GM03348 (cell line): ENCODE measurements at regions not wholly inside any gene's neighbourhood (a gene's known extent, or its start where the extent isn't known, plus 50 kb on each side); places are given as distances from the start of the nearest gene placed in this dataset.

Source experiments
- DNase-seq: peaks from one replicate; pipeline ENCODE4 v3.0.0; 2012; ENCODE audit warnings: low spot score

DNA sequence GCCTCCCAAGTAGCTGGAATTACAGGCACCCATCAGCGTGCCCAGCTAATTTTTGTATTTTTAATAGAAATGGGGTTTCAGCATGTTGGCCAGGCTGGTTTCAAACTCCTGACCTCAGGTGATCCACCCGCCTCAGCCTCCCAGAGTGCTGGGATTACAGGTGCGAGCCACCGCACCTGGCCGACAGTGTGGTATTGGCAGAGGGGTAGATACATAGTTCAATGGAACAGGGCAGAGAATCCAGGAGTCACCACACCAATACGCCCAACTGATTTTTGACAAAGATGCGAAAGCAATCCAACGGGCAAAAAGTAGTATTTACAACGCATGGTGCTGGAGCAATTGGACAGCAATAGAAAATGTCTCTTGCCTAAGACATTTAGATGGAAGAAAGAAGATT is 164.0 kb upstream of the PPP1R26 start:
- no peak for DNase-seq

- DNase-seq = no peak
These were observed 159.3 kb upstream of the PPP1R26 start for GRCh38 chr9:135320331-135320730.

- no peak for DNase-seq
These were observed 158.6 kb upstream of the PPP1R26 start for GRCh38 chr9:135320943-135321342.

DNA sequence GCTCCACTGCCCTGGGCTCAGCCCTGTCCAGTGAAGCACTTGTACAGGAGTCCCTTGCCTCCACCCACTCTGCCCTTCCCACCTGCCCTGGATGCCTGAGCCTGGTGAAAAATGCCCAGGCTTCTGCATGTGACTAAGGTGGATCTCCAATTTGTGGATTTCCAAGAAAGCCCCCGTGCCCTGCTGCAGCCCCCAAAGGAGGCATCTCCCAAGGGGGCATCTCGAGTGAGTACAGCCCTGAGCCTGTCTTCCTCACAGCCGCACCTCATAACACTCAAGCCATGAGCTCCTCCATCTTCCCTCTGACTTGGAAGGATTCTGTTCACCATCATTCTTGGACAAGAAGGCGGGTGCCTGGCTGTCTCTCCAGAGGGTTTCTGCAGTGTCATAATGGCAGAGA is 158.0 kb upstream of the PPP1R26 start:
- DNase-seq = no peak

GRCh38 chr9:135324329-135324728 is 155.3 kb upstream of the PPP1R26 start:
- no peak for DNase-seq

- DNase-seq = no peak
These were observed 153.4 kb upstream of the PPP1R26 start for GRCh38 chr9:135326141-135326540.

DNA sequence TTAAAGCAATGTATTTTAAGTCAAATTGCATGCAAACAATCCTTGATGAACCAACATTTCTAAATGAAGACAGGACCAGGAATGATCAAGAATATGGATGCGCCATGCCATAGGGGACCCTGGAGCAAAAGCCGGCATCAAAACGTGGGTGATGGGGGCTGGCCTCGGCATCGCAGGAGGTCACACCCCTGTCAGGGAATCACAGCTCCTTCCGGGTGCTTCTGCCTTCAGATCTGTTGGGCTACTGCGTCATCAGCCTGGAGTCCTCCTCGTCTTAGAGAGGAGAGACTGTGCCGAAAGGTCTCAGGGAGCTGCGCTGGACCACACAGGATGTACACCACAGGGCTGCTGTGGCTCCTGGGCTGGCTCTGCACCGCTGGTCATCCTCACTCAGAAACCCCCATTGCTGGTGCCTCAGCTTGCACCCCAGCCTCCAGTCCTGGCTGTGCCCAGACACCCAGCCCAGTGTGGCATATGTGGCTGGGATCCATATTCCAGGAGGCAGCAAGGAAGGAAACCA is 152.9 kb upstream of the PPP1R26 start:
- no peak for DNase-seq

GRCh38 chr9:135328485-135329417 is 150.8 kb upstream of the PPP1R26 start:
- DNase-seq = no peak

- DNase-seq = no peak
These were observed 149.8 kb upstream of the PPP1R26 start for GRCh38 chr9:135329571-135330306.

GRCh38 chr9:135330307-135330631 is 149.3 kb upstream of the PPP1R26 start:
- no peak for DNase-seq

DNA sequence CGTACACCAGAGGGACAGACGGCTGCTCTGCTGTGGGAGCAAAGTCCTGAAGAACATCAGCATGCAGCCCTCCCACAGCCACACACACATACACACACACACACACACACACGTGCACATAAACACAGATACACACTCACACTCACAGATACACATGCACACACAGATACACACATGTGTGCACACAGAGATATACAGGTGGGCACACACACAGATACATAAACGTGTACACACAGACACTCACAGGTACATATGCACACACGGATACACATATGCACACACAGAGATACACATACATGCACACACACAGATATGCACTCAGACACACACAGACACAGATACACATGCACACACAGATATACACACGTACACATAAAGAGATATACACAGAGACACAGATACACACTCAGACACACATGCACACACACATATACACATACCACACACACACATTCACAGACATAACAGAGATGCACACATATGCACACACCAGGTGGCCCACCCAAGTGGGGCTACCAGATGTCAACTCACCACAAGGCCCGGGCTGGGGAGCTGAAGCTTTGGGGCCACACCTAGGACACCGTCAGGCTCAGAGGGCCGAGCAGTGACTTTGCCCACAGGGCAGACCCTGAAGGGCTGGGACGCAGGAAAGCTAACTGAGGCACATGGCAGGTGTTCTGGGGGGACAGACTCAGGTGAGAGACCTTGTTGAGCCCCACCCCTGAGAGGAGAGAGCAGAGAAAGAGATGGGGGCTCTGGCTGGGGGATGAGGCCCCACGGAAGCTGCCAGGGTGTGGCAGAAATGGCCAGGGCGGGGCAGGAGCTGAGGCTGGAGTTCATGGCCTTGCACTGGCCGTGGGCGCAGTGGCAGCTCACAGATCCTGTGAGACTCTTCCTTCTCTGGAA is 148.6 kb upstream of the PPP1R26 start:
- no peak for DNase-seq

DNA sequence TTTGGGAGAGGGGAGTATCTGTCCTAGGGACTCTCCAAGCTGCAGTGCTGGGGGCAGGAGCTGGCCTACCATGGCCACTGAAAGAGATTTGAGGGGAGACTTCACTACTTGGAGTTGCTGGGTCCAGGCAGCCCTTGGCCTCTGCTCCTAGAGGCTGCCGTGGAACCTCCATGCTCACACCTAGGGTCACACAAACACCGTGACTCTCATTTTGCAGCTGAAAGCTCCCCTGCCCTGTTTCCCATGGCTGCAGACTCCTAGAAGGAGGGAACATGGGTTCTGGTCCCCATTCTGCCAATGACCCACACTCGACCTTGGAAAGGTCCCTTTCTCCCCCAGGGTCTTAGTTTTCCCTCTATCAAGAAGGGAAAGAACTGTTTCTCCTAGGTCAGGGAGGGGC is 147.1 kb upstream of the PPP1R26 start:
- no peak for DNase-seq

DNA sequence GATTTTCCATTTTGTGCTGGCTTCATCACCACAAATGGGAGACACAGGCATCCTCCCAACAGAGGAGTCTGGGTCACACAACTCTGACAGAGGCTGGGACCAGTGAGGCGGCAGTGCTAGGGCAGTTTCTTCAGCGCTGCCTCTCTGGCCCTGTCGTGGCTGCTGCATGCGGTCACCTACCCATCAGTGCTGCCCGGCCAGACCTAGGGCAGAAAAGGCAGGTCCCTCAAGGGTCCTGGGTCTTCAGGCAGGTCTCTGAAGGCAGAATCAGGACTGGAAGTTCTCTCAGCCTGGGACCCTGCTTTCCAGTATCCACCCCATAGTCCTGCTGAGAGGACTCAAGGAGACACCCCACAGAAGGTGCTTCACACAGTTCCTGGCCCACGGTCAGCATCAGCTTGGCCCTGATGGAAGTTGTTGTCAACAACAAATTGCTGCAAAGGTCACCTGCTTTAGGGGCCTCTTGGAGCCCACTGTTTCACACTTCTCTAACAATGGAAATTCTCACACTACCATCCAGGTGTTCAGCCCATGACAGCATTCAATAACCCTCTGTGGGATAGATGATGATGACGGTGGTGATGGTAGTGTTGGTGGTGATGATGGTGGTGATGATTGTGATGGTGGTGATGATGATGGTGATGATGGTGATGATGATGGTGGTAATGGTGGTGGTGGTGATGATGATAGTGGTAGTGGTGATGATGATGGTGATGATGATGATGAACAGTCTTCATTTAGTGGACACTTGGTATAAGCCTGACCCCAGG is 146.4 kb upstream of the PPP1R26 start:
- DNase-seq = no peak

- no peak for DNase-seq
These were observed 144.6 kb upstream of the PPP1R26 start for GRCh38 chr9:135334953-135335460.

- DNase-seq = no peak
These were observed 143.8 kb upstream of the PPP1R26 start for GRCh38 chr9:135335691-135336181.

- no peak for DNase-seq
These were observed 142.7 kb upstream of the PPP1R26 start for GRCh38 chr9:135336722-135337527.

DNA sequence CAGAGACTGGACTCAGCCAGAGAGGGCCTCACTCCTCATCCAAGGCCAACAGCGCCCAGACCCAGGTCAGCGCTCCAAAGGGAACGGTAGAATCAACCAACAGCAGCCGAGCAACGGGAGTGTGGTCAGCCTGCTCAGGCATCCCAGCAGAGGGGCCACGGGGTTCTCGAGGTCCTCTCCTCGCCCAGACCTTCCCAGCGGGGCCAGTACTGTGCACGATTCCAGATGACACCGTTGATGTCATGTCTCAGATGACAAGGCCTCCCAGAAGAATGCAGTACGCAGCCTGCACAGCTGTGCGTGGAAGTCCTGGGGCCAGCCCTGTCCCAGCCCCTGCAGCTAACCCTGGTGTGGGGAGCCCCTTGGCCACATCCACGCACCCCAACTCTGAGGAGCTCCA is 141.0 kb upstream of the PPP1R26 start:
- no peak for DNase-seq

GRCh38 chr9:135339378-135339973 is 140.1 kb upstream of the PPP1R26 start:
- no peak for DNase-seq

GRCh38 chr9:135340143-135340655 is 139.4 kb upstream of the PPP1R26 start:
- no peak for DNase-seq
